Mesenchymal stem cell (in vitro differentiated cells and primary cell): ENCODE measurements at regions not wholly inside any gene's neighbourhood (a gene's known extent, or its start where the extent isn't known, plus 50 kb on each side); places are given as distances from the start of the nearest gene placed in this dataset.

ENCODE experiments used
- DNase-seq: peaks from one replicate; pipeline ENCODE4 v3.0.0-alpha.2; 2013
- H2AFZ ChIP-seq: one replicate; pipeline ENCODE4 v1.6.1; 2013; ENCODE audit warnings: low read depth, mild to moderate bottlenecking, control low read depth, inconsistent platforms, low read length, moderate library complexity
- H2AK5ac ChIP-seq: 2 replicates; pipeline ENCODE4 v1.6.1; 2013; ENCODE audit warnings: low read length, moderate library complexity, mild to moderate bottlenecking, inconsistent platforms; ENCODE audit not compliant: severe bottlenecking
- H2BK120ac ChIP-seq: one replicate; pipeline ENCODE4 v1.6.1; 2013; ENCODE audit warnings: low read depth, mild to moderate bottlenecking, inconsistent platforms, low read length, moderate library complexity
- H2BK12ac ChIP-seq, 2 experiments: one replicate each; pipeline ENCODE4 v1.6.1; 2013; ENCODE audit warnings: inconsistent platforms in 2 of 2, low read length in 2 of 2, mild to moderate bottlenecking in 2 of 2, moderate library complexity in 2 of 2, control low read depth in 1 of 2
- H2BK15ac ChIP-seq: one replicate; pipeline ENCODE4 v1.6.1; 2013; ENCODE audit warnings: mild to moderate bottlenecking, low read depth, inconsistent platforms; ENCODE audit not compliant: poor library complexity, severe bottlenecking
- H2BK5ac ChIP-seq: 2 replicates; pipeline ENCODE4 v1.6.1; 2013; ENCODE audit warnings: low read depth, mild to moderate bottlenecking, low read length, control low read depth, inconsistent platforms; ENCODE audit not compliant: poor library complexity, severe bottlenecking
- H3K14ac ChIP-seq, 2 experiments: one replicate each; pipeline ENCODE4 v1.6.1; 2013; ENCODE audit warnings: inconsistent platforms in 2 of 2, low read length in 2 of 2, control low read depth in 1 of 2, mild to moderate bottlenecking in 1 of 2, moderate library complexity in 1 of 2
- H3K18ac ChIP-seq, 2 experiments: one replicate each; pipeline ENCODE4 v1.6.1; 2013; ENCODE audit warnings: inconsistent platforms in 2 of 2, low read length in 2 of 2, control low read depth in 1 of 2, low read depth in 1 of 2, mild to moderate bottlenecking in 1 of 2
- H3K23ac ChIP-seq, 2 experiments: one replicate each; pipeline ENCODE4 v1.6.1; 2013; ENCODE audit warnings: inconsistent platforms in 2 of 2, low read length in 2 of 2, mild to moderate bottlenecking in 2 of 2, moderate library complexity in 2 of 2, control low read depth in 1 of 2
- H3K27ac ChIP-seq: 2 replicates; pipeline ENCODE4 v1.5.1; 2013; ENCODE audit warnings: mild to moderate bottlenecking, moderate library complexity, low read length, control low read depth, inconsistent platforms; ENCODE audit not compliant: poor library complexity, severe bottlenecking
- H3K27me3 ChIP-seq, 2 experiments: 2 replicates each; pipeline versions ENCODE4 v1.6.1 to v1.7.0; 2013; ENCODE audit warnings: low read length in 2 of 2, mild to moderate bottlenecking in 2 of 2, moderate library complexity in 2 of 2, control low read depth in 1 of 2, inconsistent platforms in 1 of 2; ENCODE audit not compliant: control insufficient read depth in 1 of 2, insufficient read depth in 1 of 2
- H3K36me3 ChIP-seq, 2 experiments: 2 replicates each; pipeline versions ENCODE4 v1.6.1 to v1.7.0; 2013; ENCODE audit warnings: low read length in 2 of 2, control low read depth in 1 of 2, inconsistent platforms in 1 of 2, low read depth in 1 of 2, mild to moderate bottlenecking in 1 of 2; ENCODE audit not compliant: insufficient read depth in 2 of 2, control insufficient read depth in 1 of 2
- H3K4ac ChIP-seq, 2 experiments: one replicate each; pipeline ENCODE4 v1.6.1; 2013; ENCODE audit warnings: inconsistent platforms in 2 of 2, low read length in 2 of 2, mild to moderate bottlenecking in 2 of 2, moderate library complexity in 2 of 2, control low read depth in 1 of 2, low read depth in 1 of 2
- H3K4me1 ChIP-seq: 2 replicates; pipeline ENCODE4 v1.6.1; 2013; ENCODE audit warnings: low read depth, low read length, control low read depth; ENCODE audit not compliant: control insufficient read depth, insufficient read depth
- H3K4me2 ChIP-seq: 2 replicates; pipeline ENCODE4 v1.6.1; 2013; ENCODE audit warnings: low read length, mild to moderate bottlenecking, inconsistent platforms; ENCODE audit not compliant: poor library complexity, severe bottlenecking
- H3K4me3 ChIP-seq, 2 experiments: 2 replicates each; pipeline versions ENCODE4 v1.5.1 to v1.7.0; 2013; ENCODE audit warnings: low read length in 2 of 2, mild to moderate bottlenecking in 2 of 2, control low read depth in 1 of 2, low read depth in 1 of 2; ENCODE audit not compliant: insufficient read depth in 1 of 2
- H3K79me1 ChIP-seq: replicated peaks from 2 replicates; pipeline ENCODE4 v1.6.1; 2013; ENCODE audit warnings: mild to moderate bottlenecking, control low read depth, low read length, inconsistent platforms; ENCODE audit not compliant: poor library complexity, severe bottlenecking
- H3K9ac ChIP-seq: 2 replicates; pipeline ENCODE4 v1.7.0; 2013; ENCODE audit warnings: mild to moderate bottlenecking, low read length, moderate library complexity
- H3K9me3 ChIP-seq: 2 replicates; pipeline ENCODE4 v1.7.0; 2013; ENCODE audit warnings: mild to moderate bottlenecking, low read length; ENCODE audit not compliant: control insufficient read depth
- H4K8ac ChIP-seq: one replicate; pipeline ENCODE4 v1.6.1; 2013; ENCODE audit warnings: inconsistent platforms, mild to moderate bottlenecking, low read length, moderate library complexity
- H4K91ac ChIP-seq: one replicate; pipeline ENCODE4 v1.6.1; 2013; ENCODE audit warnings: mild to moderate bottlenecking, low read length, inconsistent platforms
- WGBS: methylation state at CpG from one replicate; pipeline ENCODE4 v1.1.7; 2013; ENCODE audit warnings: mixed read lengths; 5-methylcytosine and 5-hydroxymethylcytosine counted together

DNA sequence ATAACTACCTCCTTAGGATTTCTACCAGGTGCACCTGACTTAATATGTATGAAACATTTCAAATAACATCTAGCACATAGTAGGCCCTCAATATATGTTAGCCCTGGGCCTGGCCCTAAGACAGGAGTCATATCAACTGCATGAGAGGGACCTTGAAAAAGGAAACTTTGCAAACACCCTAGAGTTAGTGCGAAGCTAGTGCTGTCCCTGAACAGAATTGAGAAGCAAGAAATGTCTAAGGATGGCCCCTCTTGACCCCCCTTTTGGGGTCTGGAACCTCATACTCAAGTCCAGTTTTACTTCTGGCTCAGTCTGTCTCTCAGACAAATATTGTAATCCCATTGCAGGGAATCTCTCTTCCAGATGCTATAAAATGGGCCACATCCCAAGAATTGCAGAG, 80.5 kb downstream of the CBLN1 start:
- Histone ChIP-seq H2AFZ (no peak overlapping the region), H2BK15ac (no peak overlapping the region), H3K27me3 (no peaks in the 10 kb centered on the region), H2AK5ac (no peak overlapping the region), H3K14ac (no peak overlapping the region), H3K4me3 (no peak overlapping the region), H3K4me1 (no peaks in the 10 kb centered on the region), H2BK12ac (no peak overlapping the region), H3K9me3 (no peaks in the 10 kb centered on the region), H2BK120ac (no peak overlapping the region), H3K4ac (no peak overlapping the region), H3K4me2 (no peak overlapping the region), H3K79me1 (no peaks in the 10 kb centered on the region), H2BK5ac (no peak overlapping the region), H3K23ac (no peak overlapping the region), H3K9ac (no peak overlapping the region), H4K91ac (no peak overlapping the region), H3K36me3 (no peaks in the 10 kb centered on the region), H4K8ac (no peak overlapping the region), H3K27ac (no peak overlapping the region), H3K18ac (no peak overlapping the region)
- WGBS: 79% methylated on average over 1 of the region's 1 CpG
- DNase-seq: no peak

DNA sequence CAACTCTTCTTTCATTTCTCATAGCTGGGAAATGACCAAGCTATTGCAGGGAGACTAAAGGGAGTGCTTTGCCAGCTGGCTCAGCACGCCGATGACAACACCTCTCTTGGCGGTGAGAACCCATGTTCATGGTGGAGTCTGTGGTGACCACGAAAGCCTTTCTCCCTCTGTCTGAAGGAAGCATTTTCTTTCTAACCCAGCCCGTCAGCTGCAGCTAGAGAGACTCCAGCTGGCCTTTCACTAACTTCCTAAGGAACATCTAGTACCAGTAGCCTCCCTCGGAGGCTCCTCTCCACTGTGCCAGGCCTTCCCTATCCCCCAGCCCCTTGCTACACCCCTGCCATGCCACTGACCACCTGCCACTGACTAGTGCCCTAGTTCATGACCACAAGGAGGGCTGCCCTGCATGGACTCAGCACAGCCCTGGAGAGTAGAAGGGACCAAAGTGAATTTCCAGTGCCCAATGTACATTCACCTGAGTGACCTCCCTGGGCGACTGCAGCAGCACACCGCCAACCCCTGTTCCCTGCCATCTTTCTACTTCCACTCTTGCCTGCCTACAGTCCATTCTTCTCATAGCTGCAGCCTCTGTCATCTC, 81.3 kb downstream of the CBLN1 start:
- Histone ChIP-seq H3K4me3 (no peak overlapping the region), H3K9ac (no peak overlapping the region), H3K36me3 (no peaks in the 10 kb centered on the region), H2BK120ac (no peak overlapping the region), H2BK5ac (no peak overlapping the region), H2AFZ (no peak overlapping the region), H2BK15ac (no peak overlapping the region), H4K91ac (no peak overlapping the region), H3K4ac (no peak overlapping the region), H3K14ac (no peak overlapping the region), H2BK12ac (no peak overlapping the region), H3K79me1 (no peaks in the 10 kb centered on the region), H3K27ac (no peak overlapping the region), H3K4me1 (no peaks in the 10 kb centered on the region), H3K9me3 (no peaks in the 10 kb centered on the region), H3K27me3 (no peaks in the 10 kb centered on the region), H3K23ac (no peak overlapping the region), H3K18ac (no peak overlapping the region), H4K8ac (no peak overlapping the region), H2AK5ac (no peak overlapping the region), H3K4me2 (no peak overlapping the region)
- WGBS: 86% methylated on average over 8 of the region's 8 CpGs
- no peak for DNase-seq

DNA sequence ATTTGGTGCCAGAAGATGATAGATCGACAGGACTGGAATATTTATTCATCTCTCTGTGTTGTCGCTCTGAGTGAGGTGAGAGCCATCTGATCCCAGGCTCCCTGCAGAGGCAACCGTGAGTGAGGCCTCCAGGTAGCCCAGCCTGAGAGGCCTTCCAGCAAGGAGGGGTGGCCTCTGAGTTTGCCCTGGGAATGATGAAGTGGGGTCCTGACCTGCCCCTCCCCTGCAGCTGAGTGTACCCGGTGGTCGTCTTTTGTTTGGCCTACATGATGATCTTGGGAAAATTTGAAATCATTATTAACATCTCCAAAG, 86.4 kb downstream of the CBLN1 start:
- Histone ChIP-seq H2AK5ac (no peak overlapping the region), H2BK120ac (no peak overlapping the region), H2BK15ac (no peak overlapping the region), H4K91ac (no peak overlapping the region), H3K4me2 (no peak overlapping the region), H2BK5ac (no peak overlapping the region), H3K14ac (no peak overlapping the region), H4K8ac (no peak overlapping the region), H3K79me1 (no peaks in the 10 kb centered on the region), H3K18ac (no peak overlapping the region), H3K4ac (no peak overlapping the region), H2BK12ac (no peak overlapping the region), H3K4me1 (no peaks in the 10 kb centered on the region), H3K9ac (no peak overlapping the region), H3K9me3 (no peaks in the 10 kb centered on the region), H3K27me3 (no peaks in the 10 kb centered on the region), H3K36me3 (no peaks in the 10 kb centered on the region), H3K23ac (no peak overlapping the region), H3K4me3 (no peak overlapping the region), H2AFZ (no peak overlapping the region), H3K27ac (no peak overlapping the region)
- no peak for DNase-seq
- WGBS: 71% methylated on average over 3 of the region's 5 CpGs

DNA sequence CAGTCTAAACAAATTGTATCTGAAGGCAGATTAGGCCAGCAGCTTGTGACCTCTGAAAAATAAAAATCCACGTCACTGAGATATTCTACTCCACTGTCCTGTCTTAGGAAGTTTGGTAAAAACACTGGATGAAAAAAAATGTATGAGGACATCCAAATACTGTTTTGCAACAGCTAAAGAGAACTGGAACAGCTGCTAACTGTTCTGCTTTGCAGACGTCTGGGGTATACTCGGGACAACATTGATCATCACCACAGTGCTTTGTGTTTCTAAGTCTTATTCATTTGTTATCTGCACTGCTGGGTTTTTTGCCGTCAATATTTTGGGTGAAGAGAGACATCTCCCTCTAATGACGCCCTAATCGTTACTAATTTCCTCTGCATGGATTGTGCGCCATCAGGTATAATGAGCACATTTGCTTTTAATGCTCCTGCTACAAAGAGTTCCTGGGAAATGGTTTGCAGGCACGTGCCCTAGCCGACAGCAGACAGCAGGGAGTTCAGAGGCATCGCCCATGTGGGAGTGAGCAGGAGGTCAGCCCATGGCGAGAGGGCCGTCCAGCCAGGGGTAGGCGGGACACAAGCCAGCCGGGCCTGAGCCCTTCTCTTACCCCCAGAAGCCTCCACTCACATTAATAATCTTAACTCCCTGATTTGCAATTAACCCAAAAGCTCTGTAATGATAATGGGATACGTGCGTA, 87.0 kb downstream of the CBLN1 start:
- DNase-seq: no peak
- H2AFZ ChIP-seq: no peak overlapping the region
- H2BK120ac ChIP-seq: no peak overlapping the region
- H3K79me1 ChIP-seq: no peaks in the 10 kb centered on the region
- no peak overlapping the region for H2AK5ac ChIP-seq
- no peak overlapping the region for H2BK15ac ChIP-seq
- H3K4ac ChIP-seq: no peak overlapping the region
- no peak overlapping the region for H3K27ac ChIP-seq
- no peak overlapping the region for H4K8ac ChIP-seq
- H3K4me2 ChIP-seq: no peak overlapping the region
- no peak overlapping the region for H4K91ac ChIP-seq
- no peaks in the 10 kb centered on the region for H3K27me3 ChIP-seq
- no peak overlapping the region for H3K23ac ChIP-seq
- H3K9me3 ChIP-seq: no peaks in the 10 kb centered on the region
- no peak overlapping the region for H3K4me3 ChIP-seq
- H3K18ac ChIP-seq: no peak overlapping the region
- H3K9ac ChIP-seq: no peak overlapping the region
- H3K4me1 ChIP-seq: no peaks in the 10 kb centered on the region
- H3K14ac ChIP-seq: no peak overlapping the region
- no peak overlapping the region for H2BK5ac ChIP-seq
- H3K36me3 ChIP-seq: no peaks in the 10 kb centered on the region
- WGBS: 70% methylated on average over 14 of the region's 16 CpGs
- no peak overlapping the region for H2BK12ac ChIP-seq
